ENCODE measurements at regions not wholly inside any gene's neighbourhood (a gene's known extent, or its start where the extent isn't known, plus 50 kb on each side); places are given as distances from the start of the nearest gene placed in this dataset.
"Not testable (repeated sequence)": the region's sequence is repeated elsewhere in the genome, so short reads cannot be mapped to it uniquely, and the experiment has no call there.

GRCh38 chr9:80664327-80665210 is 1024.8 kb downstream of the TLE1 start:
- no peak overlapping the region for H2AK5ac ChIP-seq (ENCODE audit: low read depth, low read length)
- H3K36me3 ChIP-seq (replicated peaks in 1 of 2; ENCODE audit: control insufficient read depth in 2 of 2, insufficient read depth in 2 of 2, low read length in 2 of 2) = no peaks in the 10 kb centered on the region
- H4K8ac ChIP-seq (ENCODE audit: low read depth, low read length) = no peak overlapping the region
- H3K9ac ChIP-seq (ENCODE audit: low read depth, low read length, poor library complexity) = no peak overlapping the region
- H2BK15ac ChIP-seq (ENCODE audit: low read length) = no peak overlapping the region
- no peak overlapping the region for H2BK5ac ChIP-seq (ENCODE audit: low read length)
- no peak overlapping the region for H3K23ac ChIP-seq (ENCODE audit: low read depth, low read length, poor library complexity)
- H3K14ac ChIP-seq (ENCODE audit: low read length) = no peak overlapping the region
- peaks cover under 1 to 1% of the 10 kb centered on the region in 2 donors for H3K9me3 ChIP-seq (replicated peaks in 1 of 2; ENCODE audit: control insufficient read depth in 2 of 2, insufficient read depth in 1 of 2, low read depth in 1 of 2, low read length in 2 of 2)
- DNase-seq (ENCODE audit: low spot score) = no peak
- no peaks in the 10 kb centered on the region for H3K79me1 ChIP-seq (ENCODE audit: low read depth, low read length)
- no CpG with 5 or more reads among the region's 4 CpGs for WGBS, 2 donors (ENCODE audit: extremely low coverage in 2 of 2, insufficient read length in 2 of 2, insufficient replicate concordance in 1 of 2)
- H3K4ac ChIP-seq (ENCODE audit: low read length) = no peak overlapping the region
- no peak overlapping the region for H2BK120ac ChIP-seq (ENCODE audit: low read depth, low read length)
- H4K91ac ChIP-seq (ENCODE audit: low read depth, low read length, poor library complexity) = no peak overlapping the region
- H3K4me1 ChIP-seq (ENCODE audit: control insufficient read depth in 2 of 2, insufficient read depth in 1 of 2, low read depth in 1 of 2, low read length in 2 of 2) = no peaks in the 10 kb centered on the region
- H3K4me2 ChIP-seq (ENCODE audit: insufficient read depth, low read length, poor library complexity, severe bottlenecking) = no peak overlapping the region
- no peak overlapping the region for H3K18ac ChIP-seq (ENCODE audit: low read length)
- H2AFZ ChIP-seq (ENCODE audit: low read length) = no peak overlapping the region
- no peak overlapping the region for H2BK12ac ChIP-seq (ENCODE audit: low read length)
- H3K27ac ChIP-seq (replicated peaks; ENCODE audit: low read length) = no peak overlapping the region
- H3K27me3 ChIP-seq (ENCODE audit: control insufficient read depth in 3 of 3, insufficient read depth in 3 of 3, low read depth in 1 of 3, low read length in 3 of 3) = no peaks in the 10 kb centered on the region
- no peak overlapping the region for H3K4me3 ChIP-seq (ENCODE audit: low read length in 2 of 2)

GRCh38 chr9:80659751-80660150 is 1029.6 kb downstream of the TLE1 start:
- not testable (repeated sequence) for H3K23ac ChIP-seq (ENCODE audit: low read depth, low read length, poor library complexity); H3K18ac ChIP-seq (ENCODE audit: low read length); H4K91ac ChIP-seq (ENCODE audit: low read depth, low read length, poor library complexity); H3K27ac ChIP-seq (replicated peaks; ENCODE audit: low read length); H3K4me1 ChIP-seq (ENCODE audit: control insufficient read depth in 2 of 2, insufficient read depth in 1 of 2, low read depth in 1 of 2, low read length in 2 of 2); H3K14ac ChIP-seq (ENCODE audit: low read length); H3K4me3 ChIP-seq (ENCODE audit: low read length in 2 of 2); H2BK120ac ChIP-seq (ENCODE audit: low read depth, low read length); H3K27me3 ChIP-seq (ENCODE audit: control insufficient read depth in 3 of 3, insufficient read depth in 3 of 3, low read depth in 1 of 3, low read length in 3 of 3); H3K4ac ChIP-seq (ENCODE audit: low read length); H3K4me2 ChIP-seq (ENCODE audit: insufficient read depth, low read length, poor library complexity, severe bottlenecking); H2BK15ac ChIP-seq (ENCODE audit: low read length); H3K36me3 ChIP-seq (replicated peaks in 1 of 2; ENCODE audit: control insufficient read depth in 2 of 2, insufficient read depth in 2 of 2, low read length in 2 of 2); H4K8ac ChIP-seq (ENCODE audit: low read depth, low read length); H2BK5ac ChIP-seq (ENCODE audit: low read length); H3K9me3 ChIP-seq (replicated peaks in 1 of 2; ENCODE audit: control insufficient read depth in 2 of 2, insufficient read depth in 1 of 2, low read depth in 1 of 2, low read length in 2 of 2); H3K9ac ChIP-seq (ENCODE audit: low read depth, low read length, poor library complexity); H2AFZ ChIP-seq (ENCODE audit: low read length); H3K79me1 ChIP-seq (ENCODE audit: low read depth, low read length); H2BK12ac ChIP-seq (ENCODE audit: low read length); H2AK5ac ChIP-seq (ENCODE audit: low read depth, low read length); DNase-seq (ENCODE audit: low spot score)
- no CpG with 5 or more reads among the region's 26 CpGs for WGBS, 2 donors (ENCODE audit: extremely low coverage in 2 of 2, insufficient read length in 2 of 2, insufficient replicate concordance in 1 of 2)

GRCh38 chr9:80651044-80651443 is 1038.3 kb downstream of the TLE1 start:
- H3K36me3 ChIP-seq (replicated peaks in 1 of 2; ENCODE audit: control insufficient read depth in 2 of 2, insufficient read depth in 2 of 2, low read length in 2 of 2) = no peaks in the 10 kb centered on the region
- no peak overlapping the region for H2AFZ ChIP-seq (ENCODE audit: low read length)
- no peak overlapping the region for H2BK5ac ChIP-seq (ENCODE audit: low read length)
- no peaks in the 10 kb centered on the region for H3K79me1 ChIP-seq (ENCODE audit: low read depth, low read length)
- no peak overlapping the region for H3K9ac ChIP-seq (ENCODE audit: low read depth, low read length, poor library complexity)
- H2AK5ac ChIP-seq (ENCODE audit: low read depth, low read length) = no peak overlapping the region
- no peak overlapping the region for H3K23ac ChIP-seq (ENCODE audit: low read depth, low read length, poor library complexity)
- H4K8ac ChIP-seq (ENCODE audit: low read depth, low read length) = no peak overlapping the region
- H2BK120ac ChIP-seq (ENCODE audit: low read depth, low read length) = no peak overlapping the region
- H3K4me1 ChIP-seq (ENCODE audit: control insufficient read depth in 2 of 2, insufficient read depth in 1 of 2, low read depth in 1 of 2, low read length in 2 of 2) = no peaks in the 10 kb centered on the region
- no peak overlapping the region for H4K91ac ChIP-seq (ENCODE audit: low read depth, low read length, poor library complexity)
- H3K4ac ChIP-seq (ENCODE audit: low read length) = no peak overlapping the region
- H2BK15ac ChIP-seq (ENCODE audit: low read length) = no peak overlapping the region
- no peak overlapping the region for H2BK12ac ChIP-seq (ENCODE audit: low read length)
- H3K4me2 ChIP-seq (ENCODE audit: insufficient read depth, low read length, poor library complexity, severe bottlenecking) = no peak overlapping the region
- WGBS, 2 donors (ENCODE audit: extremely low coverage in 2 of 2, insufficient read length in 2 of 2, insufficient replicate concordance in 1 of 2) = no CpG with 5 or more reads among the region's 5 CpGs
- H3K14ac ChIP-seq (ENCODE audit: low read length) = no peak overlapping the region
- no peak overlapping the region for H3K18ac ChIP-seq (ENCODE audit: low read length)
- no peaks in the 10 kb centered on the region for H3K27me3 ChIP-seq (ENCODE audit: control insufficient read depth in 3 of 3, insufficient read depth in 3 of 3, low read depth in 1 of 3, low read length in 3 of 3)
- no peak for DNase-seq (ENCODE audit: low spot score)
- H3K27ac ChIP-seq (replicated peaks; ENCODE audit: low read length) = no peak overlapping the region
- no peaks in the 10 kb centered on the region for H3K9me3 ChIP-seq (replicated peaks in 1 of 2; ENCODE audit: control insufficient read depth in 2 of 2, insufficient read depth in 1 of 2, low read depth in 1 of 2, low read length in 2 of 2)
- no peak overlapping the region for H3K4me3 ChIP-seq (ENCODE audit: low read length in 2 of 2)

GRCh38 chr9:80649496-80649895 is 1039.9 kb downstream of the TLE1 start:
- Histone ChIP-seq H3K4me3 (ENCODE audit: low read length in 2 of 2) (no peak overlapping the region), H3K36me3 (replicated peaks in 1 of 2; ENCODE audit: control insufficient read depth in 2 of 2, insufficient read depth in 2 of 2, low read length in 2 of 2) (no peaks in the 10 kb centered on the region), H2BK12ac (ENCODE audit: low read length) (no peak overlapping the region), H2BK120ac (ENCODE audit: low read depth, low read length) (no peak overlapping the region), H3K14ac (ENCODE audit: low read length) (no peak overlapping the region), H4K91ac (ENCODE audit: low read depth, low read length, poor library complexity) (no peak overlapping the region), H2BK5ac (ENCODE audit: low read length) (no peak overlapping the region), H2AK5ac (ENCODE audit: low read depth, low read length) (no peak overlapping the region), H3K23ac (ENCODE audit: low read depth, low read length, poor library complexity) (no peak overlapping the region), H4K8ac (ENCODE audit: low read depth, low read length) (no peak overlapping the region), H3K4ac (ENCODE audit: low read length) (no peak overlapping the region), H3K9ac (ENCODE audit: low read depth, low read length, poor library complexity) (no peak overlapping the region), H3K4me1 (ENCODE audit: control insufficient read depth in 2 of 2, insufficient read depth in 1 of 2, low read depth in 1 of 2, low read length in 2 of 2) (no peaks in the 10 kb centered on the region), H2AFZ (ENCODE audit: low read length) (no peak overlapping the region), H3K18ac (ENCODE audit: low read length) (no peak overlapping the region), H3K27ac (replicated peaks; ENCODE audit: low read length) (no peak overlapping the region), H3K9me3 (replicated peaks in 1 of 2; ENCODE audit: control insufficient read depth in 2 of 2, insufficient read depth in 1 of 2, low read depth in 1 of 2, low read length in 2 of 2) (no peaks in the 10 kb centered on the region), H3K27me3 (ENCODE audit: control insufficient read depth in 3 of 3, insufficient read depth in 3 of 3, low read depth in 1 of 3, low read length in 3 of 3) (no peaks in the 10 kb centered on the region), H2BK15ac (ENCODE audit: low read length) (no peak overlapping the region), H3K79me1 (ENCODE audit: low read depth, low read length) (no peaks in the 10 kb centered on the region), H3K4me2 (ENCODE audit: insufficient read depth, low read length, poor library complexity, severe bottlenecking) (no peak overlapping the region)
- DNase-seq (ENCODE audit: low spot score) = no peak
- WGBS, 2 donors (ENCODE audit: extremely low coverage in 2 of 2, insufficient read length in 2 of 2, insufficient replicate concordance in 1 of 2) = no CpG with 5 or more reads among the region's 2 CpGs
